Activated naive CD4-positive, alpha-beta T cell treated with anti-CD3 and anti-CD28 coated beads, Interleukin-2, amount 50 U/mL, for 16 hours (primary cell): ENCODE measurements at regions not wholly inside any gene's neighbourhood (a gene's known extent, or its start where the extent isn't known, plus 50 kb on each side); places are given as distances from the start of the nearest gene placed in this dataset.
"Not testable (repeated sequence)": the region's sequence is repeated elsewhere in the genome, so short reads cannot be mapped to it uniquely, and the experiment has no call there.

Experiments
- DNase-seq: peaks from one replicate; pipeline ENCODE4 v3.0.0-alpha.2; 2020

- DNase-seq = peak; percentile 18
Measured at GRCh38 chr3:88000853-88001252, 58.0 kb downstream of the CGGBP1 start.

GRCh38 chr3:87997966-87998365, 60.8 kb downstream of the CGGBP1 start:
- no peak for DNase-seq

DNA sequence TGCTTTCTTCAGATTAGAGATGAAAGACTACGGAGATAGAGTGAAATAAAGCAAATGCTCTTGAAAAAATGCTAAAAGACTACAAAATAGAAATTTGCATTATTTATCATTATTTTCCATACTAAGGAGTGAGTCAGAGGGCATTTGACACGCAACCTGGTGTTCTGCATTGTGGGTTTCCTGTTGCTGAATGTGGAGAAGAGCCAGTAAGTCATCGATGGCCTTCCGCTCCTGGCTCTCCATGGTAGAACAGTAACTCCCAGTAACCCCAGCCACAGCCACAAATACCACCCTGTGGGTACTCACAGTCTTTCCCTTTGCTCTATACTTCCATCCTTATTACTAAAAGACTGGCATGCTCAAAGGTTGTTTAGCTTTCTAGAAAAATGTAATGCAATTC, 61.5 kb downstream of the CGGBP1 start:
- peak; percentile 36 for DNase-seq

DNA sequence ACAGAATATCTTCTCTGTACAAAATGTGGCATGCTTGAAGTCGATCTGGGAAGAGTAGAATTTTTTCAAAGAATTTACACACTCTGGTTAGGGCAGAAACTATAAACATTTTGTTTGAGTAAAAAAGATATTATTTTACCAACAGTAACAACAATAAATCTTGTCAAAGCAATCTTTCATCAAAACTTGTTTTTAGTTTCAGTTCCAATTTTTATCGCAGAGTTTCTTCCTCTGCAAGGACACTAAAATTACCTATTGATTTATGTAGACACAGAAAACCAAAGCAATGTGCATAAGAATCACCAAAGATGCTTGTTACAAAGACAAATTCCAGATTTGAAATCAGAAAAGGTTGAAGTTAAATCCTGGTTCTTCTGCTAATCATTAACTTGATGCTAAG, 61.9 kb downstream of the CGGBP1 start:
- DNase-seq = no peak

DNA sequence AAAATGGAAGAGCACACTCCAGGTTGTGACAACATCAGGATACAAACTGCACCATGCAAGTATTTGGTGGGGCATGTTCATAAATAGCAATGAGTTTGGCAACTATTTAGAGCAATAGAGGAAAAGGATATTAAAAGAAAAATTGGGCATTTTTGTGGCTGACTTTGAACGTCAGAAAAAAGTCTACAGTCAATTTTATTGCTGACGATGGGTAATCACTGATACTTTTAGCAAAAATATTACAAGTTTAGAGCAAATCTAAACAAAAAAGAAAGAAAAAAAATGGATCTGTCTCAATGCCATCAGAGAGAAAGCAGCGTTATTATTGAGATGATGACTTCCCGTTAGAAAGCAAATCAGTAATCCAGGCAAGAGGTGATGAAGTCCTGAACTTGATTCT, 65.2 kb downstream of the CGGBP1 start:
- DNase-seq = no peak

- DNase-seq = no peak
Measured at GRCh38 chr3:87987952-87988351, 70.9 kb downstream of the CGGBP1 start.

- no peak for DNase-seq
Measured at GRCh38 chr3:87982421-87982820, 76.4 kb downstream of the CGGBP1 start.

DNA sequence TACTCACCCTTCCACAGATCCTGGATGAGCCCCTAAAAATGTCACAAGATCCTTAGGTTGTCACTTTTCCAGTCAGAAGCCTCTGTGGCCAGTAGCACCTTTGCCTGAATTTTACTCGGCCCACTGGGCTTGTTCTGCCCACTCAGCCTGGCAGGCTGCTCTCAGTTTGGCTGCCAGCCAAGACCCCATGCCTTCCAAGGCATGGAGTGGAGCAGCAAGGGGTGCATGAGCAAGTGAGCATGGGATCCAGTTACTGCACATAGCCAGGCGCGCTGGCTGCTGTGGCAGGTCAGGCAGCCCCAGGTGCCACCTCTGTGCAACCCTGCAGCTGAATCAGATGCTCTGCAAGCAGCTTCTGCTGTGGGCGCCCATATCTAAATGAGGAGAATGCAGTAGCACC, 79.3 kb downstream of the CGGBP1 start:
- DNase-seq = no peak

DNA sequence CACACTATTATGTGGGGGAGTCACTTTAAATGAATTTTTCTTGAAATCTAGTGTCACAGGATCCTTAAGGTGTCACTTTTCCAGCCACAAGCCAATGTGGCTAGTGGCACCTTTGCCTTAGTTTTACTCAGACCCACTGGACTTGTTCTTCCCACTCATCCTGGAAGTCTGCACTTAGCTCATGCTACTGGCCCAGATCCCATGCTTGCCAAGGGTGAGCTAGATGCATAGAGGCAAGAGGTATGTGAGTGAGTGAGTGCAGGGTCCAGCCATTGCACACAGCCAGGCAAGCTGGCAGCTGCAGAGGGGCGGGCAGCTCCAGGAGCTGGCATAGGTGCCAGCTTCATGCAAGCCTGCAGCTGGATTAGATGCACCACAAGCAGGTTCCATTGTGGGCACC, 81.0 kb downstream of the CGGBP1 start:
- DNase-seq = no peak

DNA sequence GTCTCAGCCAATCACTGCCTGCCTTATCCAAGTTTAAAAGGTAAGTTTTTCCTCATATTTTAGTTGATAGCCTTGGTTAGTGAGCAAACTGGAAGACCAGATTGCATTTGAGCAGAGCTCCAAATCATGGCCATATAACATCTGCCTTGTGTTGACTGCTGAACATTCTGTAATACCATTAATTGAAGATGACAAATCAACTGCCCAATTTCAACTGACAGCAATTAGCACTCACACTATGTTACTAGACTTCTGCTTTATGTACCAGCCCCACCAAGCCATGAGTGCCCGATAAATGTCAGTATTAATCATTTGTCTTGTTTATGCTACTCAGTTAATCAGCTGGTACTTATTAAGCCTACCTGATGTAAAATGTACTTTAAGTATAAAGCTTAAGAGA, 83.1 kb downstream of the CGGBP1 start:
- DNase-seq = no peak

DNA sequence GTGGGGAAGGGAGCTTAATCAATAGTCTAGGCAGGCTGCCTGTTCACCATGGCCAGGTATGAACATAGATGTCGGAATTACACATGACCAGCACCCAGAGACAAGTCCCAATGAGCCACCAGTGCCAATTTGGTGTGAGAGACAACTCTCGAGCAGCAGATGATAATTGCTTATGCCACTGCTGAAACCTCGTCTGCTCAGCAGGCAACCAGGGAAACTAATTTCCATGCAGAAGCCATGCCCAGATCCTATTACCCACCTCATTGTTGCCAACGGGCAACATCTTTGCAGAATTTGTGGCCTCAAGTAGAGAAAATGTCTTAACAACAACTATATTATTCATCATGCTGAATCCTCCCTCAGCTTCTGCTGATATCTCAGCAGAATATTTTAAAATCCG, 84.9 kb downstream of the CGGBP1 start:
- DNase-seq = no peak

DNA sequence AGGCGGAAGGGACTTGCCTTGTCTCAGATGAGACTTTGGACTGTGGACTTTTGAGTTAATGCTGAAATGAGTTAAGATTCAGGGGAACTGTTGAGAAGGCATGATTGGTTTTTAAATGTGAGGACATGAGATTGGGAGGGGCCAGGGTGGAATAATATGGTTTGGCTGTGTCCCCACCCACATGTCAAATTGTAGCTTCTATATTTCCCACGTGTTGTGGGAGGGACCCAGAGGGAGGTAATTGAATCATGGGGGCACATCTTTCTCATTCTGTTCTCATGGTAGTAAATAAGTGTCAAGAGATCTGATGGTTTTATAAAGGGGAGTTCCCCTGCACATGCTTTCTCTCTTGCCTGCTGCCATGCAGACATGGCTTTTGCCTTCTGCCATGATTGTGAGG, 89.2 kb downstream of the CGGBP1 start:
- no peak for DNase-seq

GRCh38 chr3:87968668-87969067, 90.1 kb downstream of the CGGBP1 start:
- DNase-seq = no peak

DNA sequence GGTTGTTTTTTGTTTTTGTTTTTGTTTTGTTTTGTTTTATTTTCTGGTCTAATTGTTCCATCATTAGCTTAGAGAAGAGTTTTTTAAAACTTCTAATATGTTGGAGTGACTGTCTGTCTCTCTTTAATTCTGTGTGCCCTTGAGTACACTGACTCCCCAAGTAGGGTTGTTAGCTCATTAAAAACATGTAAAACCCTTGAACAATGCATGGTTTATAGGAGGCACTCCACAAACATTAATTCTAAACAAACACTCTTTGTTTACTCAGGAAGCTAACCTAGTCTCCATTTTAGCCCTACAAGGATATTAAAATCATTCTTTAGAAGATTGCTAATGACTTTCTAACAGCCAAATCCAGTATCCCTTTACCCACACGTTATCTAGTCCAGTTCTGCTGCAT, 100.5 kb downstream of the CGGBP1 start:
- DNase-seq = no peak

DNA sequence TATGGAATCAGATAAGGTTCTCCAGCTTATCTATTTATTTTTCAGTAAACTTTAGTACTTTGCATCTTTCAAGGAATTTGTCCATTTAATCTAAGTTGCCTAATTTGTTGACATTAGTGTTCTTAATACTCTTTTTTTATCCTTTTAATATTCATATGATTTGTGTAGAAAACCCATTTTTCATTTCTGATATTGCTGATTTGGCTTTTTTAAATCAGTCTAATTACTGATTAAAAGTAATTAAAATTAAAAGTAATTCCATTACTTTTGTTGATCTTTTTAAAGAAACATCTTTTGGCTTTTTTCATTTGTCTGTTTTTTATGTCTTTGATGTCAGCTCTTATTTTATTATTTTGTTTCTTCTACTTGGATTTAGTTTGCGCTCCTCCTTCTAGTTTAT, 101.2 kb downstream of the CGGBP1 start:
- DNase-seq = no peak

DNA sequence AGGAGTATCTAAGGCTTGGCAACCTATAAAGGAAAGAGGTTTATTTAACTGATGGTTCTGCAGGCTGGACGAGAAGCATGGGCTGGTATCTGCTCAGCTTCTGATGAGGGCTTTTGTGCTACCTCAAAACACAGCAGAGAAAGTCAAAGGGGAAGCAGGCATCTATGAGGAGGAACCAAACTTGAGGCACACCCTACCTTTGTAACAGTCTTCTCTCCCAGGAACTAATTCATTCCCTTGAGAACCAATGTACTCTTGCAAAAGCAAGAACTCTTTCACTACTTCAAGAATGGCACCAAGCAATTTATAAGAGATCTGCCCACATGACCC, 109.0 kb downstream of the CGGBP1 start:
- no peak for DNase-seq

GRCh38 chr3:87949189-87949878, 109.5 kb downstream of the CGGBP1 start:
- DNase-seq = no peak

GRCh38 chr3:87946007-87946406, 112.8 kb downstream of the CGGBP1 start:
- DNase-seq = not testable (repeated sequence)

GRCh38 chr3:87942256-87942655, 116.5 kb downstream of the CGGBP1 start:
- not testable (repeated sequence) for DNase-seq

DNA sequence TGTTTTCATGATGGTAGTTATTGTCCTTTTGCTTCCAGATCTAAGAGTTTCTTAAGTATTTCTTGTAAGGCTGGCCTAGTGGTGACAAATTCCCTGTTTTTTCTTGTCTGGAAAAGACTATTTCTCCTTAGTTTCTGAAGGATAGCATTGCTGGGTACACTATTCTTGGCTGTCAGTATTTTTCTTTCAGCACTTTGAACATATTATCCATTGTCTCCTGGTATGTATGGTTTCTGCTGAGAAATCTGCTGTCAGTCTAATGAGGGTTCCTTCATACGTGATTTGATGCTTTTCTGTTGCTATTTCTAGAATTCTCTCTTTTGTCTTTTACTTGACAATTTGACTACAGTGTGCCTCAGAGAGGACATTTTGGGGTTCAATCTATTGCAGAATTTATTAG, 134.3 kb downstream of the CGGBP1 start:
- DNase-seq = no peak

- DNase-seq = no peak
Measured at GRCh38 chr3:87920549-87920948, 138.3 kb downstream of the CGGBP1 start.

DNA sequence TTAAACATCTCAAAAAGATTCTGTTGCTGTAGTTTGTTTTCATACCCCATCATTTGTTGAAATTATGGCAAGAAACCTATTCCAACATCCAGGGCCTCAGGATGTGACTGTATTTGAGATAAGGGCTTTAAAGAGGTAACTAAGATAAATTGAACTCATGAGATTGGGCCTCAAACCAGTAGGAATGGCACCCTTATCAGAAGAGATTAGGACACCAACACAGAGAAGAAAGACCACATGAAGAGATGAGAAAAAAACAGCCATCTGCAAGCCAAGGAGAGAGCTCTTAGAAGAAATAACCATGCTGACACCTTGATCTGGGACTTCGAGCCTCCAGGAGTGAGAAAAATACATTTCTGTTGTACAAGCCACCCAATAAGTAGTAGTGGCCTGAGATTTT, 157.7 kb downstream of the CGGBP1 start:
- no peak for DNase-seq

DNA sequence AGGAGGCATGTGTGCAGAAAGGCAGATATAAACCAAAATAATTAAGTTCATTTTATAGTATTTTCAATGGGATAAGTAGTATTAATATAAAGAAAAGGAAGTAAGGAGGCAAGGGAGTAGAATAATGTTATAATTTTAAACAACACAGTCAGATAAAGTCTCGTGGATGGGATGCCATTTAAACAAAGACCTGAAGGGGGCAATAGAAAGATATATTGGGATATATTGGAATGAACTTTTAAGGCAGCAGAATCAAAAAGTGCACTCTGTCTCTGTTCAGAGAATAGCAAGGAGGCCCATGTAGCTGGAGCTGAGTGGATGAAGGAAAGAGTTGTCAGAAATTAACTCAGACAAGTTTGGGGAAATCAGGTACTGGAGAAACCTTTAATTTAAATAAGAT, 158.7 kb downstream of the CGGBP1 start:
- no peak for DNase-seq

DNA sequence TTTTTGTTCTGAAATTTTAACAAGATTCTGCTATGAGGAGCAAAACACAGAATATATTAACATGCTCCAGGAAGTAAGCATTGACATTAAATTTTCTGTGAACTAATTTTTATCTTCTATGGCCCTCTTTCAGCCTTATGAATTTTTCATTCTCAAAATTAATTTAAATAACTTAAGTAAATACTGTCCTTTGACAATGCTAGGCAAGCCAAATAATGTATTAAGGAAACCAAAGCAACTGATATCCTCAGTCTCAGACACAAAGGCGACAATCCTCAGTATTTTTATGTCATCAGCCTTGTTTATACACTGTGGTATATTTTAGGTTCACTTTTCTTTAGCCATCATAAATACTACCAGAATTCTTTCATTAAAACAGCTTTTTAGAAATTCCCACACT, 159.8 kb downstream of the CGGBP1 start:
- DNase-seq = no peak

DNA sequence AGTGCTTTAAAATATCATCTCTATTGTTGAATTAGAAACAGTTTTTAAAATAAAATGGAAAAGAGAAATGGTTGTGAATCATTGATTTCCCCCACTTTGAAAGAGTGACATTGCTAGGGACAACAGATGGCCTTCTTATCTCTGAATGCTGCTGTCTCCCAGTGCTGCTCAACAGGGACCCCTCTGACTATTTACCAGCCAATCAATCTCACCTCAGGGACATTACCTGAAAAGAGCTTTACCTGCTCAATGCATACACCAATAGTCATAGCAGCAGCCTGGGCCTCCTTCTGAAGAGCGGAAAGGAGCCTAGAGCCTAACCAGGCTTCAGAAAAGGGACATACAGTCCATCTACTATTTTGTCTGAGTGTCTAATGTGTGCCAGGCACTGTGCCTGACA, 162.8 kb downstream of the CGGBP1 start:
- no peak for DNase-seq

DNA sequence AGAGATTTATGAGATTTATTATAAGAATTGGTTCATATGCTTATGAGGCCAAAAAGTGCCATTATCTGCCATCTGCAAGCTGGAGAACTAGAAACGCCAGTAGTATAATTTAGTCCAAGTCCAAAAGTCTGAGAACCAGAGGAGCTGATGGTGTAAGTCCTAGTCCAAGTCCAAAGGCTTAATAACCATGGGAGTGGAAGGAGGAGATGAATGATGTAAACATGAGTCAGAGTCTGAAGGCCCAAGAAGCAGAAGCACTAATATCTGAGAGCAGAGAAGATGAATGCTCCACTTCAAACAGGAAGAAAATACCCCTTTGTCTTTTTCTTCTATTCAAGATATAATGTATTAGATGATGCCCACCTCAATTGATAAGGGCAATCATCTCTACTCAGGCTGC, 185.7 kb downstream of the CGGBP1 start:
- DNase-seq = no peak
